Neuronal stem cell (in vitro differentiated cells): ENCODE measurements at regions not wholly inside any gene's neighbourhood (a gene's known extent, or its start where the extent isn't known, plus 50 kb on each side); places are given as distances from the start of the nearest gene placed in this dataset.

Source experiments
- DNase-seq: peaks from one replicate; pipeline ENCODE4 v3.0.0-alpha.2; 2013; ENCODE audit warnings: low spot score
- H2AFZ ChIP-seq: one replicate; pipeline ENCODE4 v1.6.1; 2013; ENCODE audit warnings: mild to moderate bottlenecking, low read length, inconsistent platforms
- H2AK5ac ChIP-seq: 2 replicates; pipeline ENCODE4 v1.6.1; 2013; ENCODE audit warnings: low read depth, mild to moderate bottlenecking, inconsistent platforms, low read length, moderate library complexity, mixed read lengths
- H2BK120ac ChIP-seq: 2 replicates; pipeline ENCODE4 v1.6.1; 2013; ENCODE audit warnings: low read depth, mild to moderate bottlenecking, inconsistent platforms, low read length, moderate library complexity, mixed read lengths
- H2BK12ac ChIP-seq: one replicate; pipeline ENCODE4 v1.6.1; 2013; ENCODE audit warnings: low read length, inconsistent platforms
- H2BK15ac ChIP-seq: 2 replicates; pipeline ENCODE4 v1.6.1; 2013; ENCODE audit warnings: mild to moderate bottlenecking, low read length, inconsistent platforms, mixed read lengths
- H2BK5ac ChIP-seq: one replicate; pipeline ENCODE4 v1.6.1; 2013; ENCODE audit warnings: inconsistent platforms, mild to moderate bottlenecking, low read length, moderate library complexity
- H3K14ac ChIP-seq: one replicate; pipeline ENCODE4 v1.6.1; 2013; ENCODE audit warnings: low read length, inconsistent platforms
- H3K18ac ChIP-seq: 2 replicates; pipeline ENCODE4 v1.6.1; 2013; ENCODE audit warnings: low read length, inconsistent platforms
- H3K23ac ChIP-seq: 2 replicates; pipeline ENCODE4 v1.6.1; 2013; ENCODE audit warnings: low read depth, mild to moderate bottlenecking, mixed read lengths, low read length, inconsistent platforms; ENCODE audit not compliant: poor library complexity
- H3K27ac ChIP-seq: replicated peaks from 3 replicates; pipeline ENCODE4 v1.5.1; 2013; ENCODE audit warnings: low read length, inconsistent platforms
- H3K27me3 ChIP-seq, 3 experiments: 2 replicates each; pipeline ENCODE4 v1.6.1; 2013; ENCODE audit warnings: low read length in 3 of 3, mild to moderate bottlenecking in 2 of 3, inconsistent platforms in 1 of 3, low read depth in 1 of 3, mixed read lengths in 1 of 3, moderate library complexity in 1 of 3; ENCODE audit not compliant: control insufficient read depth in 3 of 3, insufficient read depth in 3 of 3
- H3K36me3 ChIP-seq, 2 donors: replicated peaks in 1 of 2; 2 replicates each; pipeline ENCODE4 v1.6.1; 2013; ENCODE audit warnings: low read length in 2 of 2; ENCODE audit not compliant: control insufficient read depth in 2 of 2, insufficient read depth in 2 of 2
- H3K4ac ChIP-seq: 2 replicates; pipeline ENCODE4 v1.6.1; 2013; ENCODE audit warnings: inconsistent platforms, mild to moderate bottlenecking, low read length, moderate library complexity
- H3K4me1 ChIP-seq, 2 donors: 1 replicate in 1 of 2; 2 replicates in 1 of 2; pipeline ENCODE4 v1.6.1; 2013; ENCODE audit warnings: low read length in 2 of 2, low read depth in 1 of 2; ENCODE audit not compliant: control insufficient read depth in 2 of 2, insufficient read depth in 1 of 2
- H3K4me2 ChIP-seq: one replicate; pipeline ENCODE4 v1.6.1; 2013; ENCODE audit warnings: mild to moderate bottlenecking, low read length, inconsistent platforms; ENCODE audit not compliant: insufficient read depth, poor library complexity, severe bottlenecking
- H3K4me3 ChIP-seq, 2 donors: 2 replicates each; pipeline ENCODE4 v1.5.1; 2013; ENCODE audit warnings: low read length in 2 of 2, mild to moderate bottlenecking in 2 of 2, inconsistent platforms in 1 of 2, moderate library complexity in 1 of 2
- H3K79me1 ChIP-seq: one replicate; pipeline ENCODE4 v1.6.1; 2013; ENCODE audit warnings: low read depth, mild to moderate bottlenecking, inconsistent platforms, low read length, moderate library complexity
- H3K9ac ChIP-seq: one replicate; pipeline ENCODE4 v1.6.1; 2013; ENCODE audit warnings: mild to moderate bottlenecking, low read depth, low read length, inconsistent platforms; ENCODE audit not compliant: poor library complexity
- H3K9me3 ChIP-seq, 2 donors: replicated peaks in 1 of 2; 2 replicates each; pipeline versions ENCODE3 to v1.6.1; 2013; ENCODE audit warnings: low read length in 2 of 2, mild to moderate bottlenecking in 2 of 2, inconsistent platforms in 1 of 2, low read depth in 1 of 2, mixed read lengths in 1 of 2, moderate library complexity in 1 of 2; ENCODE audit not compliant: control insufficient read depth in 2 of 2, insufficient read depth in 1 of 2
- H4K8ac ChIP-seq: one replicate; pipeline ENCODE4 v1.6.1; 2013; ENCODE audit warnings: low read depth, mild to moderate bottlenecking, inconsistent platforms, low read length, moderate library complexity
- H4K91ac ChIP-seq: one replicate; pipeline ENCODE4 v1.6.1; 2013; ENCODE audit warnings: low read length, low read depth, mild to moderate bottlenecking, inconsistent platforms; ENCODE audit not compliant: poor library complexity
- WGBS, 2 donors: extraction: QIAGEN DNeasy Blood & Tissue Kit; methylation state at CpG; one replicate each; pipeline ENCODE4 v1.1.7; 2013; ENCODE audit warnings: missing lambda C conversion rate in 2 of 2, mixed read lengths in 1 of 2; ENCODE audit not compliant: insufficient read length in 2 of 2, insufficient replicate concordance in 1 of 2; ENCODE audit errors: extremely low coverage in 2 of 2; 5-methylcytosine and 5-hydroxymethylcytosine counted together

- no peaks in the 10 kb centered on the region for H3K79me1 ChIP-seq
- H4K91ac ChIP-seq, result no peak overlapping the region
- no peak overlapping the region for H2BK15ac ChIP-seq
- H3K9ac ChIP-seq, result no peak overlapping the region
- WGBS, 2 donors, result no CpG with 5 or more reads among the region's 4 CpGs
- H3K36me3 ChIP-seq, result no peaks in the 10 kb centered on the region
- H3K18ac ChIP-seq, result no peak overlapping the region
- no peak overlapping the region for H3K4me3 ChIP-seq
- H3K4ac ChIP-seq, result no peak overlapping the region
- H3K9me3 ChIP-seq, result no peaks in the 10 kb centered on the region
- H2BK120ac ChIP-seq, result no peak overlapping the region
- H2BK12ac ChIP-seq, result no peak overlapping the region
- no peak overlapping the region for H3K27ac ChIP-seq
- H2AFZ ChIP-seq, result peak overlapping the region; percentile 63
- no peak overlapping the region for H3K23ac ChIP-seq
- H3K14ac ChIP-seq, result no peak overlapping the region
- no peak overlapping the region for H2AK5ac ChIP-seq
- no peak overlapping the region for H2BK5ac ChIP-seq
- H3K27me3 ChIP-seq, result no peaks in the 10 kb centered on the region
- no peak overlapping the region for H4K8ac ChIP-seq
- DNase-seq, result no peak
- peaks cover 0 to 4% of the 10 kb centered on the region in 2 donors for H3K4me1 ChIP-seq
- no peak overlapping the region for H3K4me2 ChIP-seq
Observed at GRCh38 chr12:85405781-85406522, 125.9 kb downstream of the ALX1 start.

GRCh38 chr12:85413266-85413665 is 133.2 kb downstream of the ALX1 start:
- H3K14ac ChIP-seq, result no peak overlapping the region
- H3K36me3 ChIP-seq, result no peaks in the 10 kb centered on the region
- H3K4ac ChIP-seq, result no peak overlapping the region
- no peak overlapping the region for H2BK15ac ChIP-seq
- H3K27ac ChIP-seq, result no peak overlapping the region
- DNase-seq, result no peak
- H3K4me1 ChIP-seq, result no peaks in the 10 kb centered on the region
- no peaks in the 10 kb centered on the region for H3K27me3 ChIP-seq
- H2AFZ ChIP-seq, result no peak overlapping the region
- no peak overlapping the region for H3K4me3 ChIP-seq
- H3K9ac ChIP-seq, result no peak overlapping the region
- no peak overlapping the region for H3K18ac ChIP-seq
- no peak overlapping the region for H4K8ac ChIP-seq
- H3K79me1 ChIP-seq, result no peaks in the 10 kb centered on the region
- no peak overlapping the region for H2BK5ac ChIP-seq
- H4K91ac ChIP-seq, result no peak overlapping the region
- no peak overlapping the region for H2AK5ac ChIP-seq
- no peak overlapping the region for H2BK120ac ChIP-seq
- no peak overlapping the region for H3K4me2 ChIP-seq
- no peaks in the 10 kb centered on the region for H3K9me3 ChIP-seq
- no peak overlapping the region for H2BK12ac ChIP-seq
- no peak overlapping the region for H3K23ac ChIP-seq
- no CpG with 5 or more reads among the region's 2 CpGs for WGBS, 2 donors

GRCh38 chr12:85422762-85423161 is 142.7 kb downstream of the ALX1 start:
- no peaks in the 10 kb centered on the region for H3K9me3 ChIP-seq
- H2BK15ac ChIP-seq, result no peak overlapping the region
- DNase-seq, result no peak
- H2AFZ ChIP-seq, result peak overlapping the region; percentile 25
- no peak overlapping the region for H3K4ac ChIP-seq
- H2BK5ac ChIP-seq, result no peak overlapping the region
- WGBS, 2 donors, result no CpG with 5 or more reads among the region's 3 CpGs
- H2BK12ac ChIP-seq, result no peak overlapping the region
- H4K8ac ChIP-seq, result no peak overlapping the region
- H4K91ac ChIP-seq, result no peak overlapping the region
- H3K27ac ChIP-seq, result no peak overlapping the region
- H3K79me1 ChIP-seq, result no peaks in the 10 kb centered on the region
- H2AK5ac ChIP-seq, result no peak overlapping the region
- H3K18ac ChIP-seq, result no peak overlapping the region
- H3K4me1 ChIP-seq, result no peaks in the 10 kb centered on the region
- no peak overlapping the region for H3K4me3 ChIP-seq
- H3K36me3 ChIP-seq, result no peaks in the 10 kb centered on the region
- H2BK120ac ChIP-seq, result no peak overlapping the region
- H3K9ac ChIP-seq, result no peak overlapping the region
- no peak overlapping the region for H3K4me2 ChIP-seq
- no peak overlapping the region for H3K14ac ChIP-seq
- no peak overlapping the region for H3K23ac ChIP-seq
- H3K27me3 ChIP-seq, result no peaks in the 10 kb centered on the region

- Histone ChIP-seq H4K8ac (no peak overlapping the region), H3K27ac (no peak overlapping the region), H2AK5ac (no peak overlapping the region), H2BK5ac (no peak overlapping the region), H3K4me1 (no peaks in the 10 kb centered on the region), H2BK15ac (no peak overlapping the region), H3K9me3 (no peaks in the 10 kb centered on the region), H3K14ac (no peak overlapping the region), H3K9ac (no peak overlapping the region), H3K4me3 (no peak overlapping the region), H2BK12ac (no peak overlapping the region), H3K23ac (no peak overlapping the region), H2BK120ac (no peak overlapping the region), H3K4ac (no peak overlapping the region), H4K91ac (no peak overlapping the region), H3K79me1 (no peaks in the 10 kb centered on the region), H3K4me2 (no peak overlapping the region), H3K27me3 (no peaks in the 10 kb centered on the region), H2AFZ (no peak overlapping the region), H3K36me3 (no peaks in the 10 kb centered on the region), H3K18ac (no peak overlapping the region)
- whole genome bisulfite sequencing, 2 donors, result no CpG with 5 or more reads among the region's 3 CpGs
- no peak for DNase-seq
Observed at GRCh38 chr12:85423947-85424346, 143.9 kb downstream of the ALX1 start.
